Kidney (tissue), 13 donors: ENCODE measurements at regions not wholly inside any gene's neighbourhood (a gene's known extent, or its start where the extent isn't known, plus 50 kb on each side); places are given as distances from the start of the nearest gene placed in this dataset.

Source experiments
- DNase-seq, 5 donors: peaks; one replicate each; pipeline ENCODE4 v3.0.0-alpha.2; 2013 to 2020
- FAIRE-seq: peaks from 2 replicates; lab custom pipeline; 2012; peaks lifted over from hg19 to GRCh38; lab: Jason Lieb, UNC
- H3K27ac ChIP-seq, 2 donors: one replicate each; pipeline ENCODE4 v1.7.0; 2013; ENCODE audit warnings: low read depth in 2 of 2, low read length in 2 of 2, inconsistent platforms in 1 of 2
- H3K27me3 ChIP-seq: one replicate; pipeline ENCODE4 v1.7.1; 2013; ENCODE audit warnings: low read length, inconsistent platforms; ENCODE audit not compliant: control insufficient read depth, insufficient read depth
- H3K36me3 ChIP-seq, 3 donors: one replicate each; pipeline versions ENCODE4 v1.7.0 to v1.7.1; 2013; ENCODE audit warnings: low read length in 3 of 3, control low read depth in 1 of 3, inconsistent platforms in 1 of 3; ENCODE audit not compliant: insufficient read depth in 3 of 3, control insufficient read depth in 2 of 3
- H3K4me1 ChIP-seq, 3 donors: one replicate each; pipeline versions ENCODE4 v1.7.0 to v1.7.1; 2013; ENCODE audit warnings: low read length in 3 of 3, inconsistent platforms in 1 of 3, low read depth in 1 of 3; ENCODE audit not compliant: control insufficient read depth in 2 of 3, insufficient read depth in 2 of 3
- H3K4me3 ChIP-seq, 3 donors: one replicate each; pipeline versions ENCODE4 v1.7.0 to v1.8.1; 2013; ENCODE audit warnings: low read length in 3 of 3, control low read depth in 1 of 3, inconsistent platforms in 1 of 3
- H3K9ac ChIP-seq, 3 donors: one replicate each; pipeline versions ENCODE4 v1.7.0 to v1.7.1; 2013; ENCODE audit warnings: low read length in 3 of 3, control low read depth in 1 of 3, inconsistent platforms in 1 of 3
- H3K9me3 ChIP-seq, 3 donors: one replicate each; pipeline versions ENCODE4 v1.7.0 to v1.7.1; 2013; ENCODE audit warnings: low read length in 3 of 3, control low read depth in 1 of 3, inconsistent platforms in 1 of 3; ENCODE audit not compliant: control insufficient read depth in 2 of 3, insufficient read depth in 1 of 3
- CTCF ChIP-seq: IDR thresholded peaks from 3 replicates; pipeline ENCODE4 v1.5.1; 2012; ENCODE audit warnings: mild to moderate bottlenecking, moderate library complexity, borderline replicate concordance; ENCODE audit not compliant: insufficient read depth; ENCODE audit errors: extremely low read depth
- intact Hi-C: fragments of 100-400 bp; cut with DNase I; formaldehyde crosslinking; loops from one replicate; pipeline ENCODE4 v1.11.1; 2022
- donor health status: control.
- donor health status: control.
- donor health status: control.
- donor health status: control.
- donor health status: control.
- donor health status: DM: yes; HTN: yes; CAD: no.
- donor health status: Normal renal cell carcinoma (clear cell type).

- Histone ChIP-seq H3K27ac (no peak overlapping the region), H3K4me1 (no peaks in the 10 kb centered on the region), H3K9ac (no peak overlapping the region), H3K36me3 (no peaks in the 10 kb centered on the region), H3K4me3 (no peak overlapping the region), H3K9me3 (no peaks in the 10 kb centered on the region), H3K27me3 (no peaks in the 10 kb centered on the region)
- TF ChIP-seq CTCF = no peak
- FAIRE-seq (no peak), DNase-seq (no peak)
- intact Hi-C loops = no loop called here
These were observed 1697.2 kb upstream of the PCDH20 start for GRCh38 chr13:63112799-63113395.

- H3K4me1 ChIP-seq = no peaks in the 10 kb centered on the region
- H3K4me3 ChIP-seq = no peak overlapping the region
- no peak for FAIRE-seq
- H3K36me3 ChIP-seq = no peaks in the 10 kb centered on the region
- H3K9ac ChIP-seq = no peak overlapping the region
- no peak overlapping the region for H3K27ac ChIP-seq
- intact Hi-C loops = no loop called here
- TF ChIP-seq CTCF = no peak
- H3K9me3 ChIP-seq = no peaks in the 10 kb centered on the region
- no peak for DNase-seq
- no peaks in the 10 kb centered on the region for H3K27me3 ChIP-seq
These were observed 1694.8 kb upstream of the PCDH20 start for GRCh38 chr13:63110466-63110865.

DNA sequence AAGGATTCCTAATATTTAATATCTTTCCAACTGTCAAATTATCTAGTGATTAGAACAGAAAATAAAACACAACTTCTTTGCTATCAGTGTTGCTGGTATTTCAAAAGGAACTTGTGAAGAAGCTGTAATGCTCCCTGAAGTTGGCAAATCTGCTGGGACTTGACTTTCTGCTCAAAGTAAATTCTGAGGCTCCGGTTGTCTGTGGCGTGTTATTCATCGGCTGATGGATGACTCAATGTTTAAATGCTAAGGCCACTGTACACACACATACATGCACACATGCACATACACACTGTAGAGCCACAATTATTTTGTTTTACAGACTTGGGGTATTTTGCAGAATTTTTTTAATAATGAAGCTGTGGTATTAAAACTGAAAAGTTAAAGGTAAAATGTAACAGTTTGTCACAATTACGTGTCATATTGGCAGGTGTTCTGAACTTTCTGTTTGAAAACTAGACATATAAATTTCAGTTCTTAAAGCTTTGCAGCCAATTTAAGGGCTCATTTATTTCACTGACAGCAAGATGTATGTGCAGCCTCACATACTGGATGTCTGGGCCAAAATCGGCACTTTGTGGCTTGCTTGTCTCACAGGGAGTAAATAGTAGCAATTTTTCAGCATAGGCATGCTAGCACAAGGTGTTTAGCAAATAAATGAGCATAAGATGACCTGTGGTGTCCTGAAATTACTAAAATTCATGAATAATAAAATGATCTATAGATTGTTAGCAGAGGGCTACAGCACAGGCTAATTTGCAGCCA lies 1691.7 kb upstream of the PCDH20 start:
- TF ChIP-seq CTCF = no peak
- peak in 2 of 5 donors; percentile 30 to 46 for DNase-seq
- no peaks in the 10 kb centered on the region for H3K4me1 ChIP-seq
- FAIRE-seq = no peak
- H3K27ac ChIP-seq = no peak overlapping the region
- H3K36me3 ChIP-seq = no peaks in the 10 kb centered on the region
- H3K4me3 ChIP-seq = no peak overlapping the region
- no peaks in the 10 kb centered on the region for H3K9me3 ChIP-seq
- H3K9ac ChIP-seq = no peak overlapping the region
- no peaks in the 10 kb centered on the region for H3K27me3 ChIP-seq
- intact Hi-C loops = no loop called here
